ENCODE measurements at regions not wholly inside any gene's neighbourhood (a gene's known extent, or its start where the extent isn't known, plus 50 kb on each side); places are given as distances from the start of the nearest gene placed in this dataset.

DNA sequence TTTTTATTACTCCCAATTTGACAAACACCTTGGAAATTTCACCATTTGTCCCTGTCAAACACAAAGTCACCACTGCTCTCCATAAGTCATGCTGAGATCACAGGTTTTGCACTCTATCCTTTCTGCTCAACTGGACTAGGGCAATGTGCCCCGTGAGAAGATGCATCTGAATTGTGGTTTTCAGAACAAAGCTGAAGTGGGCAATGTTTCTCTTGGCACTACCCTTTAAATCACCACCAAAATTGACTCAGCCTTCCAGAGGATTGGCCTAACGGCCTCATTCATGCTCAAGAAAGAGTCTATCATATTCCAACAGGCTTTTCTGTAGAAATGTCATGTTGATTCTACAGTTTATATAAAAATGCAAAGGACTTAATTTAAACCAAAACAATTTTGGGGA, 81.0 kb upstream of the TRIO start:
- TF ChIP-seq SP1 (CRISPR knock-in tag; conservative IDR thresholded peaks at IDR 0.05) (no peak), ELF4 (CRISPR knock-in tag; IDR thresholded peaks at IDR 0.05; ENCODE audit: low read depth) (no peak), ZBTB21 (CRISPR knock-in tag; IDR thresholded peaks at IDR 0.05; ENCODE audit: borderline replicate concordance) (no peak), MXD4 (CRISPR knock-in tag; IDR thresholded peaks at IDR 0.05; ENCODE audit: borderline replicate concordance) (no peak), NFYB (CRISPR knock-in tag; conservative IDR thresholded peaks at IDR 0.05; ENCODE audit: low read depth) (no peak), ZNF317 (CRISPR knock-in tag; IDR thresholded peaks at IDR 0.05; ENCODE audit: borderline replicate concordance, low read depth) (no peak), TEAD4 (CRISPR knock-in tag; IDR thresholded peaks at IDR 0.05) (no peak), ZNF232 (CRISPR knock-in tag; IDR thresholded peaks at IDR 0.05) (no peak)
- TF ChIP-seq, protein P1, sequence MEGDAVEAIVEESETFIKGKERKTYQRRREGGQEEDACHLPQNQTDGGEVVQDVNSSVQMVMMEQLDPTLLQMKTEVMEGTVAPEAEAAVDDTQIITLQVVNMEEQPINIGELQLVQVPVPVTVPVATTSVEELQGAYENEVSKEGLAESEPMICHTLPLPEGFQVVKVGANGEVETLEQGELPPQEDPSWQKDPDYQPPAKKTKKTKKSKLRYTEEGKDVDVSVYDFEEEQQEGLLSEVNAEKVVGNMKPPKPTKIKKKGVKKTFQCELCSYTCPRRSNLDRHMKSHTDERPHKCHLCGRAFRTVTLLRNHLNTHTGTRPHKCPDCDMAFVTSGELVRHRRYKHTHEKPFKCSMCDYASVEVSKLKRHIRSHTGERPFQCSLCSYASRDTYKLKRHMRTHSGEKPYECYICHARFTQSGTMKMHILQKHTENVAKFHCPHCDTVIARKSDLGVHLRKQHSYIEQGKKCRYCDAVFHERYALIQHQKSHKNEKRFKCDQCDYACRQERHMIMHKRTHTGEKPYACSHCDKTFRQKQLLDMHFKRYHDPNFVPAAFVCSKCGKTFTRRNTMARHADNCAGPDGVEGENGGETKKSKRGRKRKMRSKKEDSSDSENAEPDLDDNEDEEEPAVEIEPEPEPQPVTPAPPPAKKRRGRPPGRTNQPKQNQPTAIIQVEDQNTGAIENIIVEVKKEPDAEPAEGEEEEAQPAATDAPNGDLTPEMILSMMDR (IDR thresholded peaks at IDR 0.05): no peak
- TF ChIP-seq, protein P2, sequence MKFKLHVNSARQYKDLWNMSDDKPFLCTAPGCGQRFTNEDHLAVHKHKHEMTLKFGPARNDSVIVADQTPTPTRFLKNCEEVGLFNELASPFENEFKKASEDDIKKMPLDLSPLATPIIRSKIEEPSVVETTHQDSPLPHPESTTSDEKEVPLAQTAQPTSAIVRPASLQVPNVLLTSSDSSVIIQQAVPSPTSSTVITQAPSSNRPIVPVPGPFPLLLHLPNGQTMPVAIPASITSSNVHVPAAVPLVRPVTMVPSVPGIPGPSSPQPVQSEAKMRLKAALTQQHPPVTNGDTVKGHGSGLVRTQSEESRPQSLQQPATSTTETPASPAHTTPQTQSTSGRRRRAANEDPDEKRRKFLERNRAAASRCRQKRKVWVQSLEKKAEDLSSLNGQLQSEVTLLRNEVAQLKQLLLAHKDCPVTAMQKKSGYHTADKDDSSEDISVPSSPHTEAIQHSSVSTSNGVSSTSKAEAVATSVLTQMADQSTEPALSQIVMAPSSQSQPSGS (CRISPR knock-in tag; IDR thresholded peaks at IDR 0.05; ENCODE audit: borderline replicate concordance, low read depth): no peak
- TF ChIP-seq, protein P3, sequence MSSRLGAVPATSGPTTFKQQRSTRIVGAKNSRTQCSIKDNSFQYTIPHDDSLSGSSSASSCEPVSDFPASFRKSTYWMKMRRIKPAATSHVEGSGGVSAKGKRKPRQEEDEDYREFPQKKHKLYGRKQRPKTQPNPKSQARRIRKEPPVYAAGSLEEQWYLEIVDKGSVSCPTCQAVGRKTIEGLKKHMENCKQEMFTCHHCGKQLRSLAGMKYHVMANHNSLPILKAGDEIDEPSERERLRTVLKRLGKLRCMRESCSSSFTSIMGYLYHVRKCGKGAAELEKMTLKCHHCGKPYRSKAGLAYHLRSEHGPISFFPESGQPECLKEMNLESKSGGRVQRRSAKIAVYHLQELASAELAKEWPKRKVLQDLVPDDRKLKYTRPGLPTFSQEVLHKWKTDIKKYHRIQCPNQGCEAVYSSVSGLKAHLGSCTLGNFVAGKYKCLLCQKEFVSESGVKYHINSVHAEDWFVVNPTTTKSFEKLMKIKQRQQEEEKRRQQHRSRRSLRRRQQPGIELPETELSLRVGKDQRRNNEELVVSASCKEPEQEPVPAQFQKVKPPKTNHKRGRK (CRISPR knock-in tag; IDR thresholded peaks at IDR 0.05; ENCODE audit: borderline replicate concordance): no peak
- TF ChIP-seq, protein P4, sequence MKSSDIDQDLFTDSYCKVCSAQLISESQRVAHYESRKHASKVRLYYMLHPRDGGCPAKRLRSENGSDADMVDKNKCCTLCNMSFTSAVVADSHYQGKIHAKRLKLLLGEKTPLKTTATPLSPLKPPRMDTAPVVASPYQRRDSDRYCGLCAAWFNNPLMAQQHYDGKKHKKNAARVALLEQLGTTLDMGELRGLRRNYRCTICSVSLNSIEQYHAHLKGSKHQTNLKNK (CRISPR knock-in tag; IDR thresholded peaks at IDR 0.05): no peak
- TF ChIP-seq, protein P5, sequence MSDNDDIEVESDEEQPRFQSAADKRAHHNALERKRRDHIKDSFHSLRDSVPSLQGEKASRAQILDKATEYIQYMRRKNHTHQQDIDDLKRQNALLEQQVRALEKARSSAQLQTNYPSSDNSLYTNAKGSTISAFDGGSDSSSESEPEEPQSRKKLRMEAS (CRISPR knock-in tag; IDR thresholded peaks at IDR 0.05): no peak
- TF ChIP-seq, protein P6, sequence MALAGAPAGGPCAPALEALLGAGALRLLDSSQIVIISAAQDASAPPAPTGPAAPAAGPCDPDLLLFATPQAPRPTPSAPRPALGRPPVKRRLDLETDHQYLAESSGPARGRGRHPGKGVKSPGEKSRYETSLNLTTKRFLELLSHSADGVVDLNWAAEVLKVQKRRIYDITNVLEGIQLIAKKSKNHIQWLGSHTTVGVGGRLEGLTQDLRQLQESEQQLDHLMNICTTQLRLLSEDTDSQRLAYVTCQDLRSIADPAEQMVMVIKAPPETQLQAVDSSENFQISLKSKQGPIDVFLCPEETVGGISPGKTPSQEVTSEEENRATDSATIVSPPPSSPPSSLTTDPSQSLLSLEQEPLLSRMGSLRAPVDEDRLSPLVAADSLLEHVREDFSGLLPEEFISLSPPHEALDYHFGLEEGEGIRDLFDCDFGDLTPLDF (CRISPR knock-in tag; IDR thresholded peaks at IDR 0.05): no peak

Data from WTC11 (cell line).